GM12878 (cell line): ENCODE measurements at regions not wholly inside any gene's neighbourhood (a gene's known extent, or its start where the extent isn't known, plus 50 kb on each side); places are given as distances from the start of the nearest gene placed in this dataset.
A peak's percentile ranks its signal among the peaks of the same experiment; 100 is the strongest.
"Not testable (repeated sequence)": the region's sequence is repeated elsewhere in the genome, so short reads cannot be mapped to it uniquely, and the experiment has no call there.

Experiments used
- ATAC-seq: fragments of 200-7000 bp; cut with Tn5 transposase; 3 replicates; pipeline ENCODE4 v1.9.1; 2020; ENCODE audit warnings: mild to moderate bottlenecking, moderate library complexity
- BruUV-seq: library from RNA; stranded (reverse); fragments of 400-500 nt; replicated peaks from 2 replicates; lab custom pipeline; 2021; lab: Mats Ljungman, UMichigan
- CTCF ChIA-PET: fragments of 300-600 bp; sonication (Branson Sonifier 250); formaldehyde crosslinking; extraction: SDS; loops from one replicate; lab custom pipeline; 2021; ENCODE audit warnings: inconsistent platforms; lab: Yijun Ruan, JAX
- POLR2A ChIA-PET: fragments of 350-600 bp; formaldehyde crosslinking; extraction: SDS; loops from one replicate; lab custom pipeline; 2021; ENCODE audit warnings: inconsistent platforms; lab: Charles Lee
- RAD21 ChIA-PET: fragments of 300-600 bp; sonication (Branson Sonifier 250); formaldehyde crosslinking; loops from one replicate; lab custom pipeline; 2023; ENCODE audit warnings: antibody characterized with exemption; ENCODE audit not compliant: unreplicated experiment; lab: Charles Lee
- SMC1A ChIA-PET: fragments of 300-600 bp; sonication (Branson Sonifier 250); formaldehyde crosslinking; loops from one replicate; lab custom pipeline; 2023; ENCODE audit not compliant: unreplicated experiment, uncharacterized antibody; lab: Charles Lee
- DNase-seq: peaks from one replicate; pipeline ENCODE4 v3.0.0-alpha.2; 2011; ENCODE audit warnings: low read depth, low spot score
- FAIRE-seq: peaks from 3 replicates; lab custom pipeline; 2011; peaks lifted over from hg19 to GRCh38; lab: Jason Lieb, UNC
- H2AFZ ChIP-seq: 2 replicates; pipeline ENCODE4 v1.6.0; 2011; ENCODE audit warnings: low read depth, low read length, control low read depth; ENCODE audit not compliant: control insufficient read depth
- H3K27ac ChIP-seq: 2 replicates; pipeline ENCODE4 v1.5.1; 2011; ENCODE audit warnings: control low read depth; ENCODE audit not compliant: control insufficient read depth, insufficient read depth
- H3K27me3 ChIP-seq, 2 experiments: replicated peaks in 1 of 2; 2 replicates each; pipeline versions ENCODE4 v1.6.0 to v1.6.1; 2011; ENCODE audit warnings: low read length in 1 of 2; ENCODE audit not compliant: control insufficient read depth in 2 of 2, insufficient read depth in 2 of 2
- H3K36me3 ChIP-seq, 2 experiments: 2 replicates each; pipeline ENCODE4 v1.5.1; 2011; ENCODE audit warnings: low read length in 1 of 2; ENCODE audit not compliant: control insufficient read depth in 2 of 2, insufficient read depth in 2 of 2
- H3K4me1 ChIP-seq: 2 replicates; pipeline ENCODE4 v1.6.1; 2011; ENCODE audit warnings: mild to moderate bottlenecking, low read length, moderate library complexity, mixed read lengths; ENCODE audit not compliant: control insufficient read depth, insufficient read depth
- H3K4me2 ChIP-seq: 2 replicates; pipeline ENCODE4 v1.6.0; 2011; ENCODE audit warnings: control low read depth; ENCODE audit not compliant: control insufficient read depth, insufficient read depth
- H3K4me3 ChIP-seq: fragments of 200-600 bp; sonication (generic); 2 replicates; pipeline ENCODE4 v1.5.1; 2016
- H3K79me2 ChIP-seq: 2 replicates; pipeline ENCODE4 v1.6.0; 2011; ENCODE audit warnings: low read length; ENCODE audit not compliant: control insufficient read depth, insufficient read depth
- H3K9ac ChIP-seq: 2 replicates; pipeline ENCODE4 v1.8.0; 2011; ENCODE audit warnings: low read length, control low read depth, mixed read lengths; ENCODE audit not compliant: control insufficient read depth, insufficient read depth
- H3K9me3 ChIP-seq: replicated peaks from 3 replicates; pipeline ENCODE4 v1.5.1; 2011; ENCODE audit warnings: mild to moderate bottlenecking, low read length; ENCODE audit not compliant: control insufficient read depth, insufficient read depth
- H4K20me1 ChIP-seq: 2 replicates; pipeline ENCODE4 v1.6.0; 2011; ENCODE audit not compliant: control insufficient read depth, insufficient read depth
- ASH2L ChIP-seq: fragments of 300-600, 200-600 bp; sonication (generic); IDR thresholded peaks from 2 replicates; pipeline ENCODE4 v1.6.1; 2017; ENCODE audit warnings: low read depth, mild to moderate bottlenecking, borderline replicate concordance
- ATF7 ChIP-seq: fragments of 450-650 bp; IDR thresholded peaks from 2 replicates; pipeline ENCODE4 v1.6.1; 2016; ENCODE audit warnings: low read depth, mild to moderate bottlenecking
- CBFB ChIP-seq: IDR thresholded peaks from 2 replicates; pipeline ENCODE4 v1.6.1; 2016; ENCODE audit warnings: antibody characterized with exemption, low read depth
- CHD1 ChIP-seq: IDR thresholded peaks from 2 replicates; pipeline ENCODE4 v1.6.1; 2012; ENCODE audit warnings: low read depth, low read length, improper control_type of control experiment
- CREM ChIP-seq: IDR thresholded peaks from 2 replicates; pipeline ENCODE4 v1.6.1; 2014; ENCODE audit warnings: antibody characterized with exemption, low read depth
- EZH2 ChIP-seq: IDR thresholded peaks from 2 replicates; pipeline ENCODE4 v1.6.1; 2012; ENCODE audit warnings: low read depth, mild to moderate bottlenecking, control low read depth, inconsistent platforms, low read length, borderline replicate concordance; ENCODE audit not compliant: control insufficient read depth
- HDAC2 ChIP-seq: fragments of 200-600 bp; sonication (generic); IDR thresholded peaks from 2 replicates; pipeline ENCODE4 v1.6.1; 2017
- MYB ChIP-seq: fragments of 150-350 bp; IDR thresholded peaks from 2 replicates; pipeline ENCODE4 v1.6.1; 2014; ENCODE audit warnings: mild to moderate bottlenecking, low read depth, low read length, borderline replicate concordance
- NFYB ChIP-seq: IDR thresholded peaks from 2 replicates; pipeline ENCODE4 v1.6.1; 2011; ENCODE audit warnings: low read depth, mild to moderate bottlenecking, low read length, improper control_type of control experiment, moderate library complexity; ENCODE audit not compliant: insufficient read depth
- NR2C1 ChIP-seq: fragments of 450-650 bp; IDR thresholded peaks from 2 replicates; pipeline ENCODE4 v1.6.1; 2017; ENCODE audit warnings: antibody characterized with exemption, mild to moderate bottlenecking, moderate library complexity
- SMAD1 ChIP-seq: fragments of 450-650 bp; IDR thresholded peaks from 2 replicates; pipeline ENCODE4 v1.6.1; 2018; ENCODE audit warnings: mild to moderate bottlenecking, low read depth; ENCODE audit not compliant: partially characterized antibody
- STAT3 ChIP-seq: IDR thresholded peaks from 2 replicates; pipeline ENCODE4 v1.6.1; 2011; ENCODE audit warnings: low read depth, low read length, improper control_type of control experiment
- SUZ12 ChIP-seq: fragments of 200-600 bp; sonication (generic); IDR thresholded peaks from one replicate; pipeline ENCODE4 v1.6.1; 2018; ENCODE audit warnings: antibody characterized with exemption, mild to moderate bottlenecking; ENCODE audit not compliant: unreplicated experiment
- ZNF274 ChIP-seq: IDR thresholded peaks from one replicate; pipeline ENCODE4 v1.8.0; 2011; ENCODE audit not compliant: insufficient read length, insufficient read depth
- WGBS: methylation state at CpG from one replicate; pipeline ENCODE4 v1.1.6; 2016; ENCODE audit warnings: low lambda C conversion rate; ENCODE audit not compliant: insufficient replicate concordance, insufficient coverage; ENCODE audit errors: missing lambda C conversion rate; 5-methylcytosine and 5-hydroxymethylcytosine counted together
- in situ Hi-C: fragments of 300-500 bp; cut with MboI; formaldehyde crosslinking; loops from 9 replicates; pipeline ENCODE4 v1.14.3; 2018; ENCODE audit warnings: mixed read lengths
- intact Hi-C: fragments of 100-400 bp; cut with micrococcal nuclease; formaldehyde crosslinking; loops from one replicate; pipeline ENCODE4 v1.14.2; 2022; ENCODE audit not compliant: unreplicated experiment
- TF ChIP-seq, protein P1 (sequence below): fragments of 450-650 bp; IDR thresholded peaks from 2 replicates; pipeline ENCODE4 v1.6.1; 2018; ENCODE audit warnings: borderline replicate concordance, mild to moderate bottlenecking; ENCODE audit not compliant: partially characterized antibody
- TF ChIP-seq, protein P2 (sequence below): IDR thresholded peaks from 2 replicates; pipeline ENCODE4 v1.6.1; 2011; ENCODE audit warnings: mild to moderate bottlenecking, low read depth, low read length, moderate library complexity; ENCODE audit not compliant: insufficient replicate concordance

DNA sequence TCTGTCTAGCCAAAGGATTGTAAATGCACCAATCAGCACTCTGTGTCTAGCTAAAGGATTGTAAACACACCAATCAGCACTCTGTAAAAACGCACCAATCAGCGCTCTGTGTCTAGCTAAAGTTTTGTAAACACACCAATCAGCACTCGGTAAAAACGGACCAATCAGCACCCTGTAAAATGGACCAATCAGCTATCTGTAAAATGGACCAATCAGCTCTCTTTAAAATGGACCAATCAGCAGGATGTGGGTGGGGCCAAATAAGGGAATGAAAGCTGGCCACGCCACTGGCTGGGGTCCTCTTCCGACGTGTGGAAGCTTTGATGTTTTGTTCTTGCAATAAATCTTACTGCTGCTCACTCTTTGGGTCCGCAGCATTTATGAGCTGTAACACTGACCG, 151.1 kb upstream of the SPTLC3 start:
- H4K20me1 ChIP-seq, H3K4me1 ChIP-seq, H2AFZ ChIP-seq, CTCF ChIA-PET, H3K27me3 ChIP-seq, H3K79me2 ChIP-seq, H3K4me2 ChIP-seq, POLR2A ChIA-PET, H3K9ac ChIP-seq, RAD21 ChIA-PET, DNase-seq, intact Hi-C loops, in situ Hi-C loops, ATAC-seq, BruUV-seq, H3K27ac ChIP-seq, H3K9me3 ChIP-seq, SMC1A ChIA-PET, FAIRE-seq, H3K4me3 ChIP-seq, H3K36me3 ChIP-seq: not testable (repeated sequence)
- peak; percentile 68; the same call in 1 of the 2 replicates for TF ChIP-seq NFYB
- WGBS, result 41% methylated on average over 9 of the region's 9 CpGs

DNA sequence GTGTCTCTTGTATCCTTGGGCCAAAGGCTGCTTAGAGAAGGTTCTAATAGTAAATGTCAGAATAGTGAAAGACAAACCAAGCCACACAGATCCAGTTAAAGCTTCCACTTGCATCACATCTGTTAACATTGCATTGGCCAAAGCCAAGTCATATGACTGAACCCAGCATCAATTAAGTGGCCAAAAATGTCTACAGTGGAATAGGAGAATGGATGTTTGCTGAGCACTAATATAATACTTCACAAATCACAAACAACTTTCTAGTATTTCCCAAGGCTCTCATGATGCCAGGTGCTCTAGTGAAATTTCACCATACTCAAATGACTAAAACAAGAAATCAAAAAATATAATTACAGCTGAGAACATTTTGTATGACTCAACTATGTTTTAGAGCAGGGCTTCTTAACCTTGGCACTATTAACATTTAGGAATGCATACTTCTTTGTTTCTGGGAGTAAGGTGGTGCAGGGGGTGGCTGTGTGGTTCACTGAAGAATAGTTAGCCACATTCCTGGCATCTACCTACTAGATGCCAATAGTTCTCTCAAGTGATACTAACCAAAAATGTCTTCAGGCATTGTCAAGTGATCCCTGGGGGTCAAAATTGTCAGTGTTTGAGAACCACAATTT, 148.0 kb upstream of the SPTLC3 start:
- Histone ChIP-seq H3K27ac (no peak overlapping the region), H4K20me1 (no peaks in the 10 kb centered on the region), H3K4me2 (no peak overlapping the region), H2AFZ (no peak overlapping the region), H3K4me1 (no peaks in the 10 kb centered on the region), H3K36me3 (no peaks in the 10 kb centered on the region), H3K4me3 (no peak overlapping the region), H3K27me3 (no peaks in the 10 kb centered on the region), H3K79me2 (no peaks in the 10 kb centered on the region), H3K9me3 (no peaks in the 10 kb centered on the region), H3K9ac (no peak overlapping the region)
- intact Hi-C loops, result no loop called here
- ChIA-PET POLR2A (no interaction called here), RAD21 (no interaction called here), SMC1A (no interaction called here), CTCF (interaction anchor here (0.7 kb wide), 1 partner anchor 18 kb away, joined by 3 read pairs; no protein-coding TSS in a partner anchor)
- no peak for ATAC-seq
- in situ Hi-C loops, result no loop called here
- no peak for FAIRE-seq
- DNase-seq, result no peak
- BruUV-seq, result no TSS peak
- TF ChIP-seq CREM (no peak), MYB (no peak), ASH2L (no peak), HDAC2 (no peak), STAT3 (no peak), SUZ12 (no peak), SMAD1 (no peak), ATF7 (no peak), ZNF274 (no peak), NR2C1 (no peak), CHD1 (no peak), EZH2 (no peak), CBFB (no peak)
- TF ChIP-seq, protein P1, sequence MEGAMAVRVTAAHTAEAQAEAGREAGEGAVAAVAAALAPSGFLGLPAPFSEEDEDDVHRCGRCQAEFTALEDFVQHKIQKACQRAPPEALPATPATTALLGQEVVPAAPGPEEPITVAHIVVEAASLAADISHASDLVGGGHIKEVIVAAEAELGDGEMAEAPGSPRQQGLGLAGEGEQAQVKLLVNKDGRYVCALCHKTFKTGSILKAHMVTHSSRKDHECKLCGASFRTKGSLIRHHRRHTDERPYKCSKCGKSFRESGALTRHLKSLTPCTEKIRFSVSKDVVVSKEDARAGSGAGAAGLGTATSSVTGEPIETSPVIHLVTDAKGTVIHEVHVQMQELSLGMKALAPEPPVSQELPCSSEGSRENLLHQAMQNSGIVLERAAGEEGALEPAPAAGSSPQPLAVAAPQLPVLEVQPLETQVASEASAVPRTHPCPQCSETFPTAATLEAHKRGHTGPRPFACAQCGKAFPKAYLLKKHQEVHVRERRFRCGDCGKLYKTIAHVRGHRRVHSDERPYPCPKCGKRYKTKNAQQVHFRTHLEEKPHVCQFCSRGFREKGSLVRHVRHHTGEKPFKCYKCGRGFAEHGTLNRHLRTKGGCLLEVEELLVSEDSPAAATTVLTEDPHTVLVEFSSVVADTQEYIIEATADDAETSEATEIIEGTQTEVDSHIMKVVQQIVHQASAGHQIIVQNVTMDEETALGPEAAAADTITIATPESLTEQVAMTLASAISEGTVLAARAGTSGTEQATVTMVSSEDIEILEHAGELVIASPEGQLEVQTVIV, result no peak
- TF ChIP-seq, protein P2, sequence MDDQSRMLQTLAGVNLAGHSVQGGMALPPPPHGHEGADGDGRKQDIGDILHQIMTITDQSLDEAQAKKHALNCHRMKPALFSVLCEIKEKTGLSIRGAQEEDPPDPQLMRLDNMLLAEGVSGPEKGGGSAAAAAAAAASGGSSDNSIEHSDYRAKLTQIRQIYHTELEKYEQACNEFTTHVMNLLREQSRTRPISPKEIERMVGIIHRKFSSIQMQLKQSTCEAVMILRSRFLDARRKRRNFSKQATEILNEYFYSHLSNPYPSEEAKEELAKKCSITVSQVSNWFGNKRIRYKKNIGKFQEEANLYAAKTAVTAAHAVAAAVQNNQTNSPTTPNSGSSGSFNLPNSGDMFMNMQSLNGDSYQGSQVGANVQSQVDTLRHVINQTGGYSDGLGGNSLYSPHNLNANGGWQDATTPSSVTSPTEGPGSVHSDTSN, result no peak
